ENCODE measurements at regions not wholly inside any gene's neighbourhood (a gene's known extent, or its start where the extent isn't known, plus 50 kb on each side); places are given as distances from the start of the nearest gene placed in this dataset.

DNA sequence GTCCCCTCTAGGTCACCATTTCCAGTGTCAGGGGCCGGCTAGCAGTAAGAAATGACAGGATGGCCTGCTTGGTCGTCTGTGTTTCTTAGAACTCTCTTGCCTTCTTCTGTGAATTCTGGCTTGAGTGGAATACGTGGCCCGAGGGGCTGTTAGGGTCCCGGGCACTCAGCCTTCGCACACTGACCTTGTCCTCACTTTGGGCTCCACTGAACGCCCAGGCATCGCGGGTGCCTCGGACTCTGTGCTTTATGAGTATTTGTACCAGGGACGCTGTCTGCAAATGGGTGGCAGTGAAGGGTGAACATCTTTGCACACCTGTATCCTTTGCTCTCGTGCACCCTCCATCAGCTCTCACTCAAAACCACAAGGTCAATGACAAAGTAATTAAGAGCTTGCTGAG, 123.4 kb upstream of the ANO1 start:
- no peak for DNase-seq

GRCh38 chr11:69956669-69957190, 121.4 kb upstream of the ANO1 start:
- no peak for DNase-seq

- DNase-seq: no peak
Measured at GRCh38 chr11:69957849-69958248, 120.3 kb upstream of the ANO1 start.

DNA sequence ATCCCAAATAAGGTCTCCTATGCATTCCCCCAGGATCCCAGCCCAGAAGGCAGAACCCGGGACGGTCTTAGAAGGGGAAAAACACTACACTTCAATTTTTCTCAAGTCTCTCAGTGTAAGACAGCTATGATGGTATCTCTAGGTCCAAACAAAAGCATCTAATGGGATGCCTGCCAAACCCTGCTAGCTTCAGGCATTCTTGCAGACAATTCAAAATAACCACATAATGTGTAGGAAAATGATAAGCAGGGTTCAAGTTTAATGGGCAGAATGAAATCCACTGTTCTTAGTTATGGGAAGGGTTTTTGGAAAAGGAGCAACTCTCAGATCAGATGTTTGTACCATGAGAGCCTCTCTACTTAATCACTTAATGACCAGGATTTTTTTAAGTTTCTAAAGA, 119.8 kb upstream of the ANO1 start:
- DNase-seq: no peak

DNA sequence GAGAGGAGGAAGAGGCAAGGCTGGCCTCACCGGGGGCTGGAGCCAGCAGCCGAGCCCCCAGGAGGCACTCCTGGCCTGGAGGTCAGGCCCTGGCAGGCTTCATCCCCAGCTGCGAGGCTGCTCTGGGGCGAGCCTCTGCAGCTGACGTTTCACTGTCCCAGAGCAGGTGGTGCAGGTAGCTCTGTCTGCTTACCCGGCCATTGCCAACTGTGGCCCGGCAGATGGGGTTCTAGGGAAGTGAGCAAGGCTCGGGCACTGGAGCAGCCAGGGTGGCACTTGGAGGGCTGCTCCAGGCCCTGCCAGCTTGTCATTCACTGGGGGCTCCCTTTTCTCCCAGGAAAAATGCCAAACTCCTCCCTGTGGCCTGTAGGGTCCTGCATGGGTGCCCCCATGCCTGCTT, 118.7 kb upstream of the ANO1 start:
- no peak for DNase-seq

DNA sequence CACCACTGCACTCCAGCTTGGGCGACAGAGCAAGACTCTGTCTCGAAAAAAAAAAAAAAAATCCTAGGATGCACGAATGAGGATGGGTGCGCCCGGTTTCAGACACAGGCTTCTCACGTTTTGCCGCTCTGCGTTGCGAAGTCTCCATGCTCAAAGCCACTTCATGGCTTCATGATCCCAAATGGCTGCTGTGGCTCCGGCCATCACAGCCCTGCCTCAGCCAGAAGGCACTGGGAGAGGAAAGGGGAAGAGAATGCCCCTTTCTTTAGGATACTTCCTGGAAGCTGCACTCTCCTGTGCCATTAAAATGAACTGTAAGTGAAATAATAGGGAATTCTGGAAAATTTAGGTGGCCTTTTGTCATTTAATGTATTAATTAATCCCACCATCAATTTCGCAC, 116.4 kb upstream of the ANO1 start:
- no peak for DNase-seq

- DNase-seq: no peak
Measured at GRCh38 chr11:69962152-69962551, 116.0 kb upstream of the ANO1 start.

DNA sequence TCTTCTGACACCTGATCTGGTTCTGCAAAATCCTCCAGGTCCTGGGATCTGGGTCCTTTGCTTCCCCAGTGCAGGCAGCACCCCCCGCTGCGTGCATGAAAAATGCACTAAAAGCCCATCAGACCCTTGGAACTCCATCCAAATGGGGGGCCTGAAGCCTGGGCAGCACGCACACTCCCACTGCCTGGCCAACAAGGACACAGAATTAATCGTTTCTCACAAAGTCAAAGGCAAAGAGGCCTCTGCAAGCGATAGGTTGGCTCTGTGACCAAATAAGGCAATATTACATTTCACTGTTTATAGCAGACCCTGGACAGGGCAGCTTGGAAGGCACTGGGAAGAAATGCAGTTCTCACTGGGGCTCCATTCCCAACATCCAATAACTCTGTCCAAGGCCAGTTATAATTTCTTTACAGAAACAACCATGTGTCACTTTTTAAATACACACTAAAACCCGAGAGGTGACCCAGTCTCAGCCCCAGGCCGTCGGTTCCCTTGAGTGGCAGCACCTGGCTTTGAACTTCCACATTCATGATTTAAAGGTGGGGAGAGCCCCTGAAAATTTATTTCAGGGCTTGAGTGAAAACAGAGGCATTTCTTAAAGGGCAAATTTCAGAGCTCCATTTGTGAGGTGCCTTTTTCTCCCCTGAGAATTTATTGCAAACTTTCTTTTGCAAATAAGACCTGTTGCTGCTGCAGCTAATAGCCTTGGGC, 114.4 kb upstream of the ANO1 start:
- no peak for DNase-seq

DNA sequence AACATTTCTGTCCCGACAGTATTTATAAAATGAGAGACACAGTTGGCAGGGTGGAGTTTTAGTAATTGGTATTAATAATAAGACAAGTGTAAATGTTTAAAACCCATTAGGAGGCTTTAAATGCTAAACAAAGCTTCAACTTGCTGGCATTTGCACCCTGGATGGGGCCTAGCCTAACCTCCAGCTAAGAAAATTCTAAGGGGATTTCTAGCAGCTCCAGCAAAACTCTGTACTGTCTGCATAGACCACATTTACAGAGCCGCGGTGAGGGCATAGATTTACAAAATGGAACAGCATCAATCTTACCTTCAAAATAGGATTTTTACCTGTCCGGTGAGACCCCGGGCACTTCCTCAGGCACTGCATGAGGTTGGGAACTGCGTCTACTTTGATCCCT, 113.9 kb upstream of the ANO1 start:
- no peak for DNase-seq

DNA sequence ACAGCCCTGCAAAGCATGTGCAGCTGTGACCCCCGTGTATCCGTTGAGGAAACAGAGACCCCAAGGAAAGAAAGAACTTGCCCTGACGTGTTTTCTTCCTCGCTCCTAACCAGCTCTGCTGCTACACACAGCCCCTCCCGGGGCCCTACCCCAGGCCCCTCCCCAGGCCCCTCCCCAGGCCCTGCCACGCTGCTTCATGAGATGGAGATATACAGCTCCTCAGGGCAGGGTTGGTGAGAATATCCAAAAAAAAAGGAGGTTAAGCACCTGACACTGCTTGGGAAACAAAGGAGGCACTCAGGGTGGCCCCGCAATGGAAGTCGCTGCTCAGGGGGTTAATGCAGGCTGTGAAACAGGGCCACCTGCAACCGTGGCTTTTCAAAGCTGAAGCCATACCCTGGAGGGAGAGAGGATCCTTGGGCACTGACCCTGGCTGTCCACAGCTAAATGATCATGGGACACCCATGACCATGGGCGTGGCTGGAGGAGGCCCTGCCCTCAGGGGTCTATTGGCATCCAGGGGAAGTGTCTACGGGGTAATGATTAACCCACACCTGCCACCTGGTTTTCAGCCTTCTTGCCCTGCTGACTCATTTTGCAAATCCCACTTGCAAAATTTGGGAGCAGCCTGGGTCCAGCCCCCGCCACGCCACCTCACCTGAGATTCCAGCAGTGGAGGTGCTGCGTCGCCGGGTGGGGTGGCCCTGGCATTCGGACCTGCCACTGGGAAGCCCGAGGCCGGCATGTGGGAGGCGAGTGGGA, 112.1 kb upstream of the ANO1 start:
- no peak for DNase-seq

DNA sequence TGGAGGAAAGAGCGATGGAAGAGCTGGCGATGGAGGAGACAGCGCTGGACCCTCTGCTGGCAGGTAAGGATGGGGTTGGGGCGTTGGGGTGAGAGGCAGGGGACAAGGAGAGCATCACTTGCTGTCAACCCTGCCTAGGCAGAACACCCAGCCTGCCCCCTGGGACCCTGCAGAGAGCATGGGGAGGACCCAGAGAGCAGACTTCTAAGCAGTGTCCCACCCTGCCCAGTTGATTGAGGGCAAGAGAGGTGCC, 111.6 kb upstream of the ANO1 start:
- no peak for DNase-seq

- no peak for DNase-seq
Measured at GRCh38 chr11:69966910-69967483, 111.1 kb upstream of the ANO1 start.

- DNase-seq: no peak
Measured at GRCh38 chr11:69967484-69967883, 110.6 kb upstream of the ANO1 start.

DNA sequence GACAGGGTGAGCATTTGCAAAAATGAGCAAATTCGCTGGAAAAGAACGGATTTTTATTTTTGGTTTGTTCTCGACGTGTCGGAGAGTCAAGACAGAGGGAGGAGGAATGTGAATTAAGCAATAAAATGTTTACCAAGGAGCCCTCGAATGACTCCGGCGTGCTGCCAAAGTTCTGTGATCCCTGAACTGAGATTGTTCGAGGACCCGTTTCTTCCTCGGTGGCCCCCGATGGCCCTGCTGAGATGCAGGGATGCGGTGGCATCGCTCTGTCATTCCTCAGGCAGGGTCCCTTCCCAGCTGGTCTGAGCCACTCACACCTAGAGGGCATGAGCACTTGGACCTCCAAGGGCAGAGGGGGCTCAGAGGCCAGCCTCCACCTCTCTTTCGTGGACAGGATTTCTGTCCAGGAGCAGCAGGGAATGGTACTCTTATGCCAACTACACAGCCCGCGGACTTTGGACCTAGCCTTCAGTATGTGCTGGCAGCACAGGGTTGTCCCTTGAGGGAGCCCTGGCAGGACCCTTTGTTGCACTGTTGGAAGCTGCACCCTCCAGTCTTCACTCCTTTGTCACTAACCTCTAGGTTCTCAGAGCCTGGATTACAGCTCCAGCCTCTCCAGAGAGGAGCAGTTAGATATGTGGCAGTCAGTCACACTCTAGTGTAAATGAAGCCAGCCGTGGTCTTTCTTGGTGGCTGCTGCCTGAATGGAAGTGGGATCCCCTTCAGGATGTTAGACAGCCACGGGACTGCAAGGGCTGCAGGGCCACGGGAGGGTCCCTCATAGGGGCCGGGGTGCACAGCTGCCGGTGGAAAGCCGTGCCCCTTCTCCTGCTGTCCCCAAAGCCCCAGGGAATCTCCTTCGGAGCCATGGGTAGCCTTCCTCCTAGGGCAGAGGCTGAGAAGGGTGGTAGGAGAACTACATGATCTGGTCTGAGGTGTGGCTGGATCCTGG, 109.4 kb upstream of the ANO1 start:
- DNase-seq: no peak

DNA sequence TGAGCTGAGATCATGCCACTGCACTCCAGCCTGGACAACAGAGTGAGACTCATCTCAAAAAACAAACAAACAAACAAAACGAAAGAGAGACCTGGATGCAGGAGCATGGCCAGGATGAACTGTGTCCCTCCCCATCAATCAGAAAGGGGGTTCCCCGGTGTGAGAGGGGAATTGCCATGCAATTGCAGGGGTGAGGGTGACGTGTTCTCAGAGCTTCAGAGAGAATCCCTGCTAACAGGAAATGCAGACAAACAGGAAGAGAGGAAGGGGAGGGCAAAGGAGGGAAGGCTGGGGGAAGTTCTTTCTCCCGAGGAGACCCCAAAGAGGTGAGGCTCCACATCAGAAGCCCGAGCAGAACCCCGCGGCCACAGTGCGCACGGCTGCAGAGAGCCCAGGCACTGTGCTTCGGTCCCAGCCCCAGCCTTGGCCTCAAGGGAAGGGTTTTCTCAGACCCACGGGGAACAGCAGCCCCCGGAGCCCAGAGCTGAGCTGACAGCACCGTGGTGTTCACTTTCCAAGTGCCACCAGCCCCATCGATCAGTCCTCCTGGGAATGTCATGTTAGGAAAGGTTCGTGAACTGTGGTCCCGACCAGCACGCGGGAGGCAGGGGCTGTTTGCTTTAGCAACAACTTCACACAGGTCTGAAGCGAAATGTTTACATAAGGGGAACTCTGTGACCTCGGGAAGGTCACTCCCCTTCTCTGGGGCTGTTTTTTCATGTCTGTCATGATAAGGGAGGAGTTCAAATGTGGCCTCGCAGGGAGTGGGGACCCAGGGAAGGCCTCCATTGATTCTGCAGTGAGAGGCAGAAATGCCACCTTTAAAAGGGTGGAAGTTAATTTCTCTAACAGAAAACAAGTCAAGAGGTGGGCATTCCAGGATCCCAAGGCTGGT, 108.0 kb upstream of the ANO1 start:
- no peak for DNase-seq

- DNase-seq: no peak
Measured at GRCh38 chr11:69970785-69971535, 107.2 kb upstream of the ANO1 start.

DNA sequence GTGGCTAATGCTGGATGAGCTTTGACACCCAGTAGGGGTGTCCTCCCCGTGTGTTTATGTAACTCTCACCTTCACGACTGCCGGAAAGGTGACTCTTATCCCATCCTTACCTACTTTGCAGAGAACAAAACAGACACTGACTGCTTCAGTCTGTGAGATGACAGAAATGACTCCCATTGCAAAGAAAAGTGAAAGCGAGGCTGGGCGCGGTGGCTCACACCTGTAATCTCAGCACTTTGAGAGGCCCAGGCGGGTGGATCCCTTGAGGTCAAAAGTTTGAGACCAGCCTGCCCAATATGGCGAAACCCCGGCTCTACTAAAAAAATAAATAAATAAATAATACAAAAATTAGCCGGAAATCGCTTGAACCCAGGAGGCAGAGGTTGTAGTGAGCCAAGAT, 106.4 kb upstream of the ANO1 start:
- no peak for DNase-seq

DNA sequence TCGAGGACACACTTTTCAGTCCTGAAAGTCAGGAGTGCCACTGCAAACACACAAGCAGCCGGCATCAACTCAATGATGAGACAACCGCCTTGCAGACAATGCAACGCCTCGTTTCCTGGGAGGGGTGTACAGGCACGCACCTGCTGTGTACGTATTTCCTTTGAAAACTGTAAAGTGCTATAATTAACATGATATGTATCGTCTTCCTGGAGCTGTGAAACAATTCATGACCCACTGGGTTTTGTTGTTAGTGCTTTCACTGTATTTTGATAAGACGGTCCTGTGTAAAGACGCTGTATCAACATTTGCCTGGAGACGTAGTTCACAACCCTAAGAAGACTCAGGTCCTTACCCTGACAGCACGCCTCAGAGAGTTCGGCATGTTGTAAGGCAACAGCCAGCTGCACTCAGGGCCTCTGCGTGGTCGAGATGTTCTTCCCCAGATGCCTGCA, 105.7 kb upstream of the ANO1 start:
- DNase-seq: no peak

DNA sequence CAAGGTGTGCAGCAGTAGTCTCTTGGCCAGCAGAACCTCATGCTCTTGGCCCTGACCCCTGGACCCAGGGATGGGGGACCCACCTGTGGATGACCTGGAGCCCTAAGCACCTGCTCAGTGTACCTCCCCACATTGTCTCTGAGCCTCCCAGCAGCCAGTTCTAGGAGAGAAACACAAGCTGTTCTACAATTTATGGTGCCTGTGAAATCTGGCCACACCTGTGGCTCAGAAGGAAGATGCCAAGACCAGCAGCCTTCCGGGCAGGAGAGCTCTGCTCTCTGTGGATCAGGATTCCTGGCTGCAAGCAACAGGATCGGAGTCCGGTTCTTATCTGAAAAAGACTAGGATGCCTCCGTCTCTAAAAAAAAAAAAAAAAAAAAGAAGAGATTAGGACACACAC, 103.6 kb upstream of the ANO1 start:
- no peak for DNase-seq

DNA sequence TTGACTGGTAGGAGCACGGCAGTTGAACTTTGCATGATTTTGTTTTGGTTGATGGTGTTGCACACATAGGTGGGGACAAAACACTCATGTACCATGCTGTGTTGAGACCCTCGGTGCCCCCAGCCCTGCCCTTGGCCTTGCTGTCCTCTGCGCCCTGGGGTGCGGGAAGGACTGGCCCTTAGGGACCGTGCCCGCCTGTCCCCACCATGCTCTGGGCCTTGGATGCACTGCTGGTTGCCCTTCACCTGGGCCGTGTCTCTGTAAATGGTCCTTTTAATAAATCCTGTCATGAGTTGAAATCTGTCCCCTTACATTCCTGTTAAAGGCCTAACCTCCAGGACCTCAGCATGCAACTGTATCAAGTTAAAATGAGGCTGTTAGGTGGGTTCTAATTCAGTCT, 102.3 kb upstream of the ANO1 start:
- DNase-seq: no peak

DNA sequence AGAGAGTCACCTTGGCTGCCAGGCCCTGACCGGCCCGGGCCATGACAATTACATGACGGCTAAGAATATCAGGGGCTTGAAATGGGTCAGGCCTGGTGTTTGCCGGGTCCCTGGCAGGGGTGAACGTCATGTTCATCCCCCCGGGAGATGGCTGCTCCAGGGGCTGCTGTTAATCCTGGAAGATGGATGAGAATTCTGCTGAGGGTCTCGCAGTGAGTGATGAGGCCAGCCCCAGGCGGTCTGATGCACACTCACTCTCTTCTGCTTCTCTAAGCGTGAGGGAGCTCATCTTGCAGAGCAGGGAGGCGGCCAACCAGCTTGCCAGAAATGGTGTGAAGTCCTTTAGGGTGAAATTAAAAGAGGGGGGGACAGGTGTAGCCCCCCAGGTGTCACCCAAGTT, 101.3 kb upstream of the ANO1 start:
- no peak for DNase-seq
